HepG2 (cell line): ENCODE measurements at regions not wholly inside any gene's neighbourhood (a gene's known extent, or its start where the extent isn't known, plus 50 kb on each side); places are given as distances from the start of the nearest gene placed in this dataset.

Experiments used
- MTA3 ChIP-seq: sonication (generic); formaldehyde crosslinking; IDR thresholded peaks from 2 replicates; pipeline ENCODE4 v1.4.0; 2020; ENCODE audit warnings: missing genetic modification reagents
- MXI1 ChIP-seq: IDR thresholded peaks from 3 replicates; pipeline ENCODE4 v1.6.1; 2012; ENCODE audit warnings: low read depth, low read length, inconsistent platforms, borderline replicate concordance
- SP2 ChIP-seq: sonication (generic); formaldehyde crosslinking; IDR thresholded peaks from 2 replicates; pipeline ENCODE4 v1.5.1; 2020; ENCODE audit warnings: mild to moderate bottlenecking, missing genetic modification reagents

GRCh38 chr5:160174290-160174689, 55.0 kb upstream of the FABP6 start:
- TF ChIP-seq SP2 (CRISPR knock-in tag) (no peak), MXI1 (no peak), MTA3 (CRISPR knock-in tag) (no peak)
